ENCODE measurements at regions not wholly inside any gene's neighbourhood (a gene's known extent, or its start where the extent isn't known, plus 50 kb on each side); places are given as distances from the start of the nearest gene placed in this dataset.

GRCh38 chr11:15617126-15617525 lies 502.4 kb downstream of the INSC start:
- Histone ChIP-seq H3K9me2 (replicated peaks; ENCODE audit: low read depth, low read length) (no peaks in the 10 kb centered on the region), H3K4me1 (ENCODE audit: insufficient read depth, low read length, poor library complexity, severe bottlenecking) (no peaks in the 10 kb centered on the region), H3K9ac (ENCODE audit: low read depth, low read length, poor library complexity, severe bottlenecking) (no peak overlapping the region)

GRCh38 chr11:15618583-15619032 lies 503.9 kb downstream of the INSC start:
- Histone ChIP-seq H4K20me1 (ENCODE audit: insufficient read depth, low read length, poor library complexity, severe bottlenecking) (no peaks in the 10 kb centered on the region), H2AFZ (ENCODE audit: low read length) (no peak overlapping the region), H3K4me1 (ENCODE audit: insufficient read depth, low read length, poor library complexity, severe bottlenecking) (no peaks in the 10 kb centered on the region), H3K9me2 (replicated peaks; ENCODE audit: low read depth, low read length) (no peaks in the 10 kb centered on the region), H3F3A (ENCODE audit: low read depth) (no peaks in the 10 kb centered on the region), H3K9me3 (ENCODE audit: insufficient read depth, low read depth, low read length) (no peaks in the 10 kb centered on the region), H3K36me3 (ENCODE audit: insufficient read depth, low read length) (no peaks in the 10 kb centered on the region), H3K79me2 (ENCODE audit: insufficient read depth, low read length) (no peaks in the 10 kb centered on the region), H3K4me2 (ENCODE audit: low read depth, low read length, poor library complexity, severe bottlenecking) (no peak overlapping the region), H3K9ac (ENCODE audit: low read depth, low read length, poor library complexity, severe bottlenecking) (no peak overlapping the region), H3K27me3 (ENCODE audit: insufficient read depth, low read length, poor library complexity, severe bottlenecking) (no peaks in the 10 kb centered on the region), H3K4me3 (ENCODE audit: low read length, poor library complexity, severe bottlenecking) (no peak overlapping the region)
- TF ChIP-seq CTCF (conservative IDR thresholded peaks at IDR 0.05; ENCODE audit: low read length): no peak
- no peak for TF ChIP-seq EZH2phosphoT487 (IDR thresholded peaks at IDR 0.05; ENCODE audit: borderline replicate concordance)

More at GRCh38 chr11:15617126-15617525, 502.4 kb downstream of the INSC start:
- Histone ChIP-seq H3K79me2 (ENCODE audit: insufficient read depth, low read length) (no peaks in the 10 kb centered on the region), H3K4me2 (ENCODE audit: low read depth, low read length, poor library complexity, severe bottlenecking) (no peak overlapping the region), H2AFZ (ENCODE audit: low read length) (no peak overlapping the region), H3F3A (ENCODE audit: low read depth) (no peaks in the 10 kb centered on the region), H4K20me1 (ENCODE audit: insufficient read depth, low read length, poor library complexity, severe bottlenecking) (no peaks in the 10 kb centered on the region), H3K4me3 (ENCODE audit: low read length, poor library complexity, severe bottlenecking) (no peak overlapping the region), H3K36me3 (ENCODE audit: insufficient read depth, low read length) (no peaks in the 10 kb centered on the region), H3K9me3 (ENCODE audit: insufficient read depth, low read depth, low read length) (no peaks in the 10 kb centered on the region), H3K27me3 (ENCODE audit: insufficient read depth, low read length, poor library complexity, severe bottlenecking) (no peaks in the 10 kb centered on the region)
- no peak for TF ChIP-seq CTCF (conservative IDR thresholded peaks at IDR 0.05; ENCODE audit: low read length)
- no peak for TF ChIP-seq EZH2phosphoT487 (IDR thresholded peaks at IDR 0.05; ENCODE audit: borderline replicate concordance)

- Histone ChIP-seq H3K4me1 (ENCODE audit: insufficient read depth, low read length, poor library complexity, severe bottlenecking) (no peaks in the 10 kb centered on the region), H3K36me3 (ENCODE audit: insufficient read depth, low read length) (no peaks in the 10 kb centered on the region), H3K9me2 (replicated peaks; ENCODE audit: low read depth, low read length) (no peaks in the 10 kb centered on the region), H3K9me3 (ENCODE audit: insufficient read depth, low read depth, low read length) (no peaks in the 10 kb centered on the region), H3K4me3 (ENCODE audit: low read length, poor library complexity, severe bottlenecking) (no peak overlapping the region), H3K79me2 (ENCODE audit: insufficient read depth, low read length) (no peaks in the 10 kb centered on the region), H2AFZ (ENCODE audit: low read length) (no peak overlapping the region), H3F3A (ENCODE audit: low read depth) (no peaks in the 10 kb centered on the region), H3K9ac (ENCODE audit: low read depth, low read length, poor library complexity, severe bottlenecking) (no peak overlapping the region), H4K20me1 (ENCODE audit: insufficient read depth, low read length, poor library complexity, severe bottlenecking) (no peaks in the 10 kb centered on the region), H3K27me3 (ENCODE audit: insufficient read depth, low read length, poor library complexity, severe bottlenecking) (no peaks in the 10 kb centered on the region), H3K4me2 (ENCODE audit: low read depth, low read length, poor library complexity, severe bottlenecking) (no peak overlapping the region)
- TF ChIP-seq EZH2phosphoT487 (IDR thresholded peaks at IDR 0.05; ENCODE audit: borderline replicate concordance) (no peak), CTCF (conservative IDR thresholded peaks at IDR 0.05; ENCODE audit: low read length) (no peak)
These were observed 506.8 kb downstream of the INSC start for GRCh38 chr11:15621565-15621964.
